Activated naive CD8-positive, alpha-beta T cell (primary cell): ENCODE measurements at regions not wholly inside any gene's neighbourhood (a gene's known extent, or its start where the extent isn't known, plus 50 kb on each side); places are given as distances from the start of the nearest gene placed in this dataset.
A peak's percentile ranks its signal among the peaks of the same experiment; 100 is the strongest.

Experiments
- H3K27ac Mint-ChIP-seq: one replicate; pipeline ENCODE4 v1.8.0; 2021; ENCODE audit warnings: mixed read lengths
- H3K27me3 Mint-ChIP-seq: one replicate; pipeline ENCODE4 v1.8.0; 2021; ENCODE audit warnings: mixed read lengths
- H3K36me3 Mint-ChIP-seq: one replicate; pipeline ENCODE4 v1.8.0; 2021; ENCODE audit warnings: mixed read lengths
- H3K4me1 Mint-ChIP-seq: one replicate; pipeline ENCODE4 v1.8.0; 2021; ENCODE audit warnings: low read depth, mixed read lengths
- H3K4me3 Mint-ChIP-seq: one replicate; pipeline ENCODE4 v1.8.0; 2021; ENCODE audit warnings: mild to moderate bottlenecking, mixed read lengths
- H3K9me3 Mint-ChIP-seq: one replicate; pipeline ENCODE4 v1.8.0; 2021; ENCODE audit warnings: low read depth, mixed read lengths

- Mint-ChIP-seq H3K27me3 (no peaks in the 10 kb centered on the region), H3K4me1 (peaks cover 36% of the 10 kb centered on the region), H3K27ac (no peak overlapping the region), H3K36me3 (peaks cover 2% of the 10 kb centered on the region), H3K4me3 (no peak overlapping the region), H3K9me3 (no peaks in the 10 kb centered on the region)
Measured at GRCh38 chr3:187931770-187932278, 186.6 kb upstream of the BCL6 start.

GRCh38 chr3:187932530-187932929 lies 187.3 kb upstream of the BCL6 start:
- no peak overlapping the region for H3K27ac Mint-ChIP-seq
- H3K27me3 Mint-ChIP-seq, result no peaks in the 10 kb centered on the region
- H3K4me1 Mint-ChIP-seq, result peaks cover 29% of the 10 kb centered on the region

GRCh38 chr3:187935623-187936156 lies 190.4 kb upstream of the BCL6 start:
- H3K36me3 Mint-ChIP-seq, result peaks cover 2% of the 10 kb centered on the region
- H3K27me3 Mint-ChIP-seq, result no peaks in the 10 kb centered on the region
- H3K4me3 Mint-ChIP-seq, result peak overlapping the region; percentile 36
- H3K9me3 Mint-ChIP-seq, result no peaks in the 10 kb centered on the region
- peaks cover 13% of the 10 kb centered on the region for H3K4me1 Mint-ChIP-seq
- H3K27ac Mint-ChIP-seq, result peak overlapping the region; percentile 46

More at GRCh38 chr3:187932530-187932929, 187.3 kb upstream of the BCL6 start:
- Mint-ChIP-seq H3K9me3 (no peaks in the 10 kb centered on the region), H3K4me3 (no peak overlapping the region), H3K36me3 (peaks cover 2% of the 10 kb centered on the region)

GRCh38 chr3:187936676-187937075 lies 191.4 kb upstream of the BCL6 start:
- Mint-ChIP-seq H3K27me3 (no peaks in the 10 kb centered on the region), H3K9me3 (no peaks in the 10 kb centered on the region), H3K36me3 (peaks cover 2% of the 10 kb centered on the region), H3K27ac (no peak overlapping the region), H3K4me3 (no peak overlapping the region), H3K4me1 (peaks cover 13% of the 10 kb centered on the region)

- Mint-ChIP-seq H3K27me3 (no peaks in the 10 kb centered on the region), H3K4me1 (peaks cover 13% of the 10 kb centered on the region), H3K9me3 (no peaks in the 10 kb centered on the region), H3K27ac (no peak overlapping the region), H3K36me3 (peaks cover 2% of the 10 kb centered on the region), H3K4me3 (no peak overlapping the region)
Measured at GRCh38 chr3:187939891-187940290, 194.6 kb upstream of the BCL6 start.

- H3K4me1 Mint-ChIP-seq, result peaks cover 7% of the 10 kb centered on the region
- H3K27me3 Mint-ChIP-seq, result no peaks in the 10 kb centered on the region
- peaks cover 1% of the 10 kb centered on the region for H3K36me3 Mint-ChIP-seq
- H3K9me3 Mint-ChIP-seq, result no peaks in the 10 kb centered on the region
- no peak overlapping the region for H3K4me3 Mint-ChIP-seq
- no peak overlapping the region for H3K27ac Mint-ChIP-seq
Measured at GRCh38 chr3:187941135-187941847, 196.0 kb upstream of the BCL6 start.

GRCh38 chr3:187941848-187942194 lies 196.6 kb upstream of the BCL6 start:
- no peak overlapping the region for H3K4me3 Mint-ChIP-seq
- no peaks in the 10 kb centered on the region for H3K36me3 Mint-ChIP-seq
- H3K4me1 Mint-ChIP-seq, result peaks cover 5% of the 10 kb centered on the region
- H3K27ac Mint-ChIP-seq, result no peak overlapping the region
- H3K9me3 Mint-ChIP-seq, result no peaks in the 10 kb centered on the region
- no peaks in the 10 kb centered on the region for H3K27me3 Mint-ChIP-seq

GRCh38 chr3:187942658-187943241 lies 197.5 kb upstream of the BCL6 start:
- Mint-ChIP-seq H3K36me3 (no peaks in the 10 kb centered on the region), H3K27ac (no peak overlapping the region), H3K4me3 (no peak overlapping the region), H3K4me1 (peaks cover 5% of the 10 kb centered on the region), H3K9me3 (no peaks in the 10 kb centered on the region), H3K27me3 (no peaks in the 10 kb centered on the region)

GRCh38 chr3:187943677-187944389 lies 198.6 kb upstream of the BCL6 start:
- peaks cover 5% of the 10 kb centered on the region for H3K4me1 Mint-ChIP-seq
- no peak overlapping the region for H3K4me3 Mint-ChIP-seq
- no peaks in the 10 kb centered on the region for H3K27me3 Mint-ChIP-seq
- H3K9me3 Mint-ChIP-seq, result no peaks in the 10 kb centered on the region
- no peak overlapping the region for H3K27ac Mint-ChIP-seq
- no peaks in the 10 kb centered on the region for H3K36me3 Mint-ChIP-seq

GRCh38 chr3:187944390-187945179 lies 199.3 kb upstream of the BCL6 start:
- Mint-ChIP-seq H3K36me3 (no peaks in the 10 kb centered on the region), H3K27ac (no peak overlapping the region), H3K9me3 (no peaks in the 10 kb centered on the region), H3K27me3 (no peaks in the 10 kb centered on the region), H3K4me3 (no peak overlapping the region), H3K4me1 (peaks cover 5% of the 10 kb centered on the region)

- H3K27me3 Mint-ChIP-seq, result no peaks in the 10 kb centered on the region
- no peak overlapping the region for H3K27ac Mint-ChIP-seq
- peaks cover 5% of the 10 kb centered on the region for H3K4me1 Mint-ChIP-seq
- no peaks in the 10 kb centered on the region for H3K9me3 Mint-ChIP-seq
- no peaks in the 10 kb centered on the region for H3K36me3 Mint-ChIP-seq
- no peak overlapping the region for H3K4me3 Mint-ChIP-seq
Measured at GRCh38 chr3:187945374-187945773, 200.1 kb upstream of the BCL6 start.

- Mint-ChIP-seq H3K27ac (no peak overlapping the region), H3K4me3 (no peak overlapping the region), H3K36me3 (no peaks in the 10 kb centered on the region), H3K4me1 (peaks cover 5% of the 10 kb centered on the region), H3K9me3 (no peaks in the 10 kb centered on the region), H3K27me3 (no peaks in the 10 kb centered on the region)
Measured at GRCh38 chr3:187946163-187946691, 201.0 kb upstream of the BCL6 start.

- H3K4me3 Mint-ChIP-seq, result no peak overlapping the region
- no peak overlapping the region for H3K27ac Mint-ChIP-seq
- no peaks in the 10 kb centered on the region for H3K36me3 Mint-ChIP-seq
- H3K4me1 Mint-ChIP-seq, result peaks cover 7% of the 10 kb centered on the region
- H3K27me3 Mint-ChIP-seq, result no peaks in the 10 kb centered on the region
- H3K9me3 Mint-ChIP-seq, result no peaks in the 10 kb centered on the region
Measured at GRCh38 chr3:187946981-187947380, 201.7 kb upstream of the BCL6 start.

- H3K27ac Mint-ChIP-seq, result no peak overlapping the region
- H3K27me3 Mint-ChIP-seq, result no peaks in the 10 kb centered on the region
- no peaks in the 10 kb centered on the region for H3K36me3 Mint-ChIP-seq
- H3K4me3 Mint-ChIP-seq, result no peak overlapping the region
- no peaks in the 10 kb centered on the region for H3K9me3 Mint-ChIP-seq
- peaks cover 7% of the 10 kb centered on the region for H3K4me1 Mint-ChIP-seq
Measured at GRCh38 chr3:187947927-187948682, 202.8 kb upstream of the BCL6 start.
